Thoracic aorta (tissue), 2 donors: ENCODE measurements at regions not wholly inside any gene's neighbourhood (a gene's known extent, or its start where the extent isn't known, plus 50 kb on each side); places are given as distances from the start of the nearest gene placed in this dataset.
"Not testable (repeated sequence)": the region's sequence is repeated elsewhere in the genome, so short reads cannot be mapped to it uniquely, and the experiment has no call there.

Experiments
- ATAC-seq: fragments of 150-250 bp; one replicate; pipeline ENCODE4 v1.8.0; 2017; ENCODE audit warnings: low read depth; ENCODE audit not compliant: insufficient number of reproducible peaks, low FRiP score
- DNase-seq: peaks from one replicate; pipeline ENCODE4 v3.0.0-alpha.2; 2020; ENCODE audit warnings: low spot score
- H3K27ac ChIP-seq, 2 donors: fragments of 200-600 bp; sonication (generic); 1 replicate in 1 of 2; 2 replicates in 1 of 2; pipeline ENCODE4 v1.5.1; 2016; ENCODE audit warnings: mild to moderate bottlenecking in 2 of 2, moderate library complexity in 2 of 2
- H3K27me3 ChIP-seq: fragments of 200-600 bp; sonication (generic); replicated peaks from 2 replicates; pipeline ENCODE4 v1.6.0; 2016; ENCODE audit warnings: mild to moderate bottlenecking; ENCODE audit not compliant: insufficient read depth
- H3K36me3 ChIP-seq: fragments of 200-600 bp; sonication (generic); one replicate; pipeline ENCODE4 v1.5.1; 2016
- H3K4me1 ChIP-seq, 2 donors: fragments of 200-600 bp; sonication (generic); 1 replicate in 1 of 2; 2 replicates in 1 of 2; pipeline versions ENCODE4 v1.5.1 to v1.6.0; 2016; ENCODE audit warnings: low read depth in 2 of 2, mild to moderate bottlenecking in 1 of 2; ENCODE audit not compliant: control insufficient read depth in 1 of 2
- H3K4me3 ChIP-seq: fragments of 200-600 bp; sonication (generic); 2 replicates; pipeline ENCODE4 v1.5.1; 2016; ENCODE audit warnings: mild to moderate bottlenecking
- H3K9me3 ChIP-seq: fragments of 200-600 bp; sonication (generic); 2 replicates; pipeline ENCODE4 v1.5.1; 2016
- CTCF ChIP-seq: fragments of 200-600 bp; sonication (generic); IDR thresholded peaks from one replicate; pipeline ENCODE4 v1.5.1; 2019; ENCODE audit warnings: antibody characterized with exemption

- peaks cover 0 to 8% of the 10 kb centered on the region in 2 donors for H3K4me1 ChIP-seq
- DNase-seq (no peak), ATAC-seq (no peak)
- no peak overlapping the region for H3K4me3 ChIP-seq
- no peak overlapping the region for H3K27ac ChIP-seq
- no peaks in the 10 kb centered on the region for H3K36me3 ChIP-seq
- no peaks in the 10 kb centered on the region for H3K27me3 ChIP-seq
- H3K9me3 ChIP-seq = peaks cover 7% of the 10 kb centered on the region
- no peak for TF ChIP-seq CTCF
Observed at GRCh38 chr10:118971187-118971586, 58.3 kb upstream of the NANOS1 start.

GRCh38 chr10:118971876-118972275, 57.6 kb upstream of the NANOS1 start:
- ATAC-seq (no peak), DNase-seq (no peak)
- H3K9me3 ChIP-seq = peaks cover 7% of the 10 kb centered on the region
- H3K27me3 ChIP-seq = no peaks in the 10 kb centered on the region
- no peak for TF ChIP-seq CTCF
- H3K27ac ChIP-seq = no peak overlapping the region
- no peaks in the 10 kb centered on the region for H3K36me3 ChIP-seq
- no peak overlapping the region for H3K4me3 ChIP-seq
- H3K4me1 ChIP-seq = peaks cover 0 to 2% of the 10 kb centered on the region in 2 donors

GRCh38 chr10:118973744-118974143, 55.8 kb upstream of the NANOS1 start:
- Histone ChIP-seq H3K27ac (no peak overlapping the region), H3K36me3 (no peaks in the 10 kb centered on the region), H3K27me3 (no peaks in the 10 kb centered on the region), H3K4me3 (no peak overlapping the region), H3K4me1 (no peaks in the 10 kb centered on the region), H3K9me3 (peaks cover 7% of the 10 kb centered on the region)
- ATAC-seq = no peak
- TF ChIP-seq CTCF = no peak
- no peak for DNase-seq

GRCh38 chr10:118974951-118975350, 54.6 kb upstream of the NANOS1 start:
- DNase-seq (no peak), ATAC-seq (no peak)
- H3K27me3 ChIP-seq = no peaks in the 10 kb centered on the region
- no peaks in the 10 kb centered on the region for H3K4me1 ChIP-seq
- no peaks in the 10 kb centered on the region for H3K36me3 ChIP-seq
- no peak for TF ChIP-seq CTCF
- peaks cover 7% of the 10 kb centered on the region for H3K9me3 ChIP-seq
- no peak overlapping the region for H3K4me3 ChIP-seq
- H3K27ac ChIP-seq = no peak overlapping the region

- not testable (repeated sequence) for H3K9me3 ChIP-seq, ATAC-seq, H3K27ac ChIP-seq, H3K4me3 ChIP-seq, H3K4me1 ChIP-seq, H3K36me3 ChIP-seq, DNase-seq, H3K27me3 ChIP-seq
Observed at GRCh38 chr10:118976219-118976618, 53.3 kb upstream of the NANOS1 start.

GRCh38 chr10:118977022-118977599, 52.4 kb upstream of the NANOS1 start:
- no peaks in the 10 kb centered on the region for H3K4me1 ChIP-seq
- no peak overlapping the region for H3K4me3 ChIP-seq
- no peak for ATAC-seq
- DNase-seq = no peak
- TF ChIP-seq CTCF = no peak
- peaks cover 7% of the 10 kb centered on the region for H3K9me3 ChIP-seq
- no peaks in the 10 kb centered on the region for H3K36me3 ChIP-seq
- H3K27me3 ChIP-seq = no peaks in the 10 kb centered on the region
- no peak overlapping the region for H3K27ac ChIP-seq
